Neural progenitor cell (in vitro differentiated cells): ENCODE measurements at regions not wholly inside any gene's neighbourhood (a gene's known extent, or its start where the extent isn't known, plus 50 kb on each side); places are given as distances from the start of the nearest gene placed in this dataset.

Experiments
- EZH2 ChIP-seq: fragments of 200-600 bp; sonication (generic); IDR thresholded peaks from 2 replicates; pipeline ENCODE4 v1.6.1; 2017; ENCODE audit warnings: antibody characterized with exemption, mild to moderate bottlenecking, moderate library complexity
- EZH2phosphoT487 ChIP-seq: fragments of 200-600 bp; sonication (generic); IDR thresholded peaks from 2 replicates; pipeline ENCODE4 v1.6.1; 2017; ENCODE audit warnings: antibody characterized with exemption
- TF ChIP-seq, protein P1 (sequence below): fragments of 200-600 bp; sonication (generic); IDR thresholded peaks from 2 replicates; pipeline ENCODE4 v1.5.1; 2017; ENCODE audit warnings: antibody characterized with exemption, mild to moderate bottlenecking

DNA sequence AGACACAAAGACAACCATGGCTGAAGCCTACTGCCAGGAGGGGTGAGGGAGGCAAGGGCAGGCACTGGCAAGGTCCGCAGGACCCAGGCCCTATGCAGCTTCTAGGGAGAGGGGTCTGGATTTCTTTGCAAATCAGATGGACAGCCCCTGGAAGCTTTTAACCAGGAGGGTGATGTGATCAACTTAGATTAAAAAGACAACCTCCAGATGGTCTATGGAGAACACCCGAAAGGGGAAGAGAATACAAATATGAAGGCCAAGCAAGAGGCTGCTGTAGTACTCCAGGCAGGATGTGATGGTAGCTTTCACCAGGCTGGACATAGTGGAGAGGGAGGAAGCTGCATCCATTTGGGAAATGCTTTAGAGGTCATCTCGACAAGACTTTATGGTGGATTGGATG is 83.3 kb upstream of the TSPAN11 start:
- no peak for TF ChIP-seq EZH2
- TF ChIP-seq, protein P1, sequence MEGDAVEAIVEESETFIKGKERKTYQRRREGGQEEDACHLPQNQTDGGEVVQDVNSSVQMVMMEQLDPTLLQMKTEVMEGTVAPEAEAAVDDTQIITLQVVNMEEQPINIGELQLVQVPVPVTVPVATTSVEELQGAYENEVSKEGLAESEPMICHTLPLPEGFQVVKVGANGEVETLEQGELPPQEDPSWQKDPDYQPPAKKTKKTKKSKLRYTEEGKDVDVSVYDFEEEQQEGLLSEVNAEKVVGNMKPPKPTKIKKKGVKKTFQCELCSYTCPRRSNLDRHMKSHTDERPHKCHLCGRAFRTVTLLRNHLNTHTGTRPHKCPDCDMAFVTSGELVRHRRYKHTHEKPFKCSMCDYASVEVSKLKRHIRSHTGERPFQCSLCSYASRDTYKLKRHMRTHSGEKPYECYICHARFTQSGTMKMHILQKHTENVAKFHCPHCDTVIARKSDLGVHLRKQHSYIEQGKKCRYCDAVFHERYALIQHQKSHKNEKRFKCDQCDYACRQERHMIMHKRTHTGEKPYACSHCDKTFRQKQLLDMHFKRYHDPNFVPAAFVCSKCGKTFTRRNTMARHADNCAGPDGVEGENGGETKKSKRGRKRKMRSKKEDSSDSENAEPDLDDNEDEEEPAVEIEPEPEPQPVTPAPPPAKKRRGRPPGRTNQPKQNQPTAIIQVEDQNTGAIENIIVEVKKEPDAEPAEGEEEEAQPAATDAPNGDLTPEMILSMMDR, result no peak
- TF ChIP-seq EZH2phosphoT487, result no peak
